NOMO-1 (cell line): ENCODE measurements at regions not wholly inside any gene's neighbourhood (a gene's known extent, or its start where the extent isn't known, plus 50 kb on each side); places are given as distances from the start of the nearest gene placed in this dataset.
"Not testable (repeated sequence)": the region's sequence is repeated elsewhere in the genome, so short reads cannot be mapped to it uniquely, and the experiment has no call there.

Experiments used
- DNase-seq, 2 experiments: peaks; one replicate each; lab custom pipeline; 2025; ENCODE audit not compliant: unreplicated experiment in 2 of 2; lab: John Stamatoyannopoulos, UW

- no peak for DNase-seq
Measured at GRCh38 chr16:29311461-29312344, 94.8 kb downstream of the NPIPB11 start.

GRCh38 chr16:29310852-29311314 lies 95.6 kb downstream of the NPIPB11 start:
- no peak for DNase-seq

GRCh38 chr16:29310243-29310642 lies 96.3 kb downstream of the NPIPB11 start:
- DNase-seq = not testable (repeated sequence)

- DNase-seq = not testable (repeated sequence)
Measured at GRCh38 chr16:29309601-29310000, 96.9 kb downstream of the NPIPB11 start.

- no peak for DNase-seq
Measured at GRCh38 chr16:29308644-29309546, 97.6 kb downstream of the NPIPB11 start.

GRCh38 chr16:29307598-29308507 lies 98.7 kb downstream of the NPIPB11 start:
- DNase-seq = no peak

GRCh38 chr16:29306943-29307597 lies 99.4 kb downstream of the NPIPB11 start:
- DNase-seq = no peak

GRCh38 chr16:29306201-29306600 lies 100.3 kb downstream of the NPIPB11 start:
- DNase-seq = no peak

- DNase-seq = not testable (repeated sequence)
Measured at GRCh38 chr16:29305018-29305417, 101.5 kb downstream of the NPIPB11 start.

- DNase-seq = no peak
Measured at GRCh38 chr16:29304251-29304650, 102.3 kb downstream of the NPIPB11 start.

GRCh38 chr16:29303520-29303919 lies 103.0 kb downstream of the NPIPB11 start:
- DNase-seq = no peak

- no peak for DNase-seq
Measured at GRCh38 chr16:29302976-29303375, 103.5 kb downstream of the NPIPB11 start.

- not testable (repeated sequence) for DNase-seq
Measured at GRCh38 chr16:29302433-29302832, 104.1 kb downstream of the NPIPB11 start.

- not testable (repeated sequence) for DNase-seq
Measured at GRCh38 chr16:29301662-29302285, 104.7 kb downstream of the NPIPB11 start.

- not testable (repeated sequence) for DNase-seq
Measured at GRCh38 chr16:29300541-29301535, 105.7 kb downstream of the NPIPB11 start.

GRCh38 chr16:29300030-29300491 lies 106.5 kb downstream of the NPIPB11 start:
- DNase-seq = peak in 1 of 2 experiments; percentile 59

- not testable (repeated sequence) for DNase-seq
Measured at GRCh38 chr16:29298997-29299396, 107.5 kb downstream of the NPIPB11 start.

- DNase-seq = not testable (repeated sequence)
Measured at GRCh38 chr16:29298307-29298706, 108.2 kb downstream of the NPIPB11 start.
